ENCODE measurements at regions not wholly inside any gene's neighbourhood (a gene's known extent, or its start where the extent isn't known, plus 50 kb on each side); places are given as distances from the start of the nearest gene placed in this dataset.

DNA sequence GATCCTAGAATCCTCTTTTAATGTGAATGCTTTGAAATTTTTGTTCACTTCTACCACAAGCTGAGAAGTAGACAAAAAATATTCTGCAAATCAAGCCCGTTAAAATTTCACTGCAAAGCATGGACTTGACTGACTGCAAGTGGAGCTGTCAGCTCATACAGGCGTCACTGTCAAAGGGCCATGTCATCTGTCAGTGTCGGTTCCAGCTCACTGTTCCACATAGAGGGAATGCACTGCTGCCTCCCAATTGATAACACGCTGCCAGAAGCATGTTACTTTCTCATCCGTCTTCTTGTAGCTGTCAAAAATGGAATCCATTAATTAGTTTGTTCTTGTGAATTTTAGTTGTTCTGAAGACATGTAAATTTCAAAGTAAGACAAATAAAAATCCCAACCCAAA is 50.4 kb upstream of the FBXL4 start:
- TF ChIP-seq, protein P1, sequence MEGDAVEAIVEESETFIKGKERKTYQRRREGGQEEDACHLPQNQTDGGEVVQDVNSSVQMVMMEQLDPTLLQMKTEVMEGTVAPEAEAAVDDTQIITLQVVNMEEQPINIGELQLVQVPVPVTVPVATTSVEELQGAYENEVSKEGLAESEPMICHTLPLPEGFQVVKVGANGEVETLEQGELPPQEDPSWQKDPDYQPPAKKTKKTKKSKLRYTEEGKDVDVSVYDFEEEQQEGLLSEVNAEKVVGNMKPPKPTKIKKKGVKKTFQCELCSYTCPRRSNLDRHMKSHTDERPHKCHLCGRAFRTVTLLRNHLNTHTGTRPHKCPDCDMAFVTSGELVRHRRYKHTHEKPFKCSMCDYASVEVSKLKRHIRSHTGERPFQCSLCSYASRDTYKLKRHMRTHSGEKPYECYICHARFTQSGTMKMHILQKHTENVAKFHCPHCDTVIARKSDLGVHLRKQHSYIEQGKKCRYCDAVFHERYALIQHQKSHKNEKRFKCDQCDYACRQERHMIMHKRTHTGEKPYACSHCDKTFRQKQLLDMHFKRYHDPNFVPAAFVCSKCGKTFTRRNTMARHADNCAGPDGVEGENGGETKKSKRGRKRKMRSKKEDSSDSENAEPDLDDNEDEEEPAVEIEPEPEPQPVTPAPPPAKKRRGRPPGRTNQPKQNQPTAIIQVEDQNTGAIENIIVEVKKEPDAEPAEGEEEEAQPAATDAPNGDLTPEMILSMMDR (IDR thresholded peaks at IDR 0.05) = no peak
- no peak for TF ChIP-seq POLR2A (IDR thresholded peaks at IDR 0.05)

Measured in breast epithelium (tissue), 3 donors.